ENCODE measurements at regions not wholly inside any gene's neighbourhood (a gene's known extent, or its start where the extent isn't known, plus 50 kb on each side); places are given as distances from the start of the nearest gene placed in this dataset.

DNA sequence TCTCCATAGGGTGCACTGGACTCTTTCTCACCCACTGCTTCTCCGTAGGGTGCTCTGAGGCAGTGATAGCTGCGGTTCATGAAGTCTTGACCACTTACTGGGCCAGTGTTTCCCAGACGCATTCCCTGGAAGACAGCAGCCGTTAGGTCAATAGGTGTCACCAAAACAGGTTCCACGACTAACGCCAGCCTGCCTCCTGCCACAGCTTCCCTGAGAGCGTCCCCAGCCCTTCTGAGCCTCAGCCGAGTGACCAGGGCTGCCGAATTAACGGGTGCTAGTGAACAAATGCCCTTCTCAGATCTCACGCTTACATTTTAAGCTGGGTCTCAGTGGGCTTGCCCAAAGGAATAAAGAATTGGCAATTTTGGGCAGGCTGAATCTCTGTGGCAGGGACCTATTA lies 188.7 kb upstream of the TNRC6C start:
- TF ChIP-seq, protein P1, sequence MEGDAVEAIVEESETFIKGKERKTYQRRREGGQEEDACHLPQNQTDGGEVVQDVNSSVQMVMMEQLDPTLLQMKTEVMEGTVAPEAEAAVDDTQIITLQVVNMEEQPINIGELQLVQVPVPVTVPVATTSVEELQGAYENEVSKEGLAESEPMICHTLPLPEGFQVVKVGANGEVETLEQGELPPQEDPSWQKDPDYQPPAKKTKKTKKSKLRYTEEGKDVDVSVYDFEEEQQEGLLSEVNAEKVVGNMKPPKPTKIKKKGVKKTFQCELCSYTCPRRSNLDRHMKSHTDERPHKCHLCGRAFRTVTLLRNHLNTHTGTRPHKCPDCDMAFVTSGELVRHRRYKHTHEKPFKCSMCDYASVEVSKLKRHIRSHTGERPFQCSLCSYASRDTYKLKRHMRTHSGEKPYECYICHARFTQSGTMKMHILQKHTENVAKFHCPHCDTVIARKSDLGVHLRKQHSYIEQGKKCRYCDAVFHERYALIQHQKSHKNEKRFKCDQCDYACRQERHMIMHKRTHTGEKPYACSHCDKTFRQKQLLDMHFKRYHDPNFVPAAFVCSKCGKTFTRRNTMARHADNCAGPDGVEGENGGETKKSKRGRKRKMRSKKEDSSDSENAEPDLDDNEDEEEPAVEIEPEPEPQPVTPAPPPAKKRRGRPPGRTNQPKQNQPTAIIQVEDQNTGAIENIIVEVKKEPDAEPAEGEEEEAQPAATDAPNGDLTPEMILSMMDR (conservative IDR thresholded peaks at IDR 0.05; ENCODE audit: low read depth, low read length), result no peak
- TF ChIP-seq EZH2 (IDR thresholded peaks at IDR 0.05; ENCODE audit: low read length, unreplicated experiment), result no peak
- TF ChIP-seq EZH2phosphoT487 (IDR thresholded peaks at IDR 0.05; ENCODE audit: borderline replicate concordance, low read length), result no peak

All from PC-3 (cell line).